ENCODE measurements at regions not wholly inside any gene's neighbourhood (a gene's known extent, or its start where the extent isn't known, plus 50 kb on each side); places are given as distances from the start of the nearest gene placed in this dataset.
"Not testable (repeated sequence)": the region's sequence is repeated elsewhere in the genome, so short reads cannot be mapped to it uniquely, and the experiment has no call there.

DNA sequence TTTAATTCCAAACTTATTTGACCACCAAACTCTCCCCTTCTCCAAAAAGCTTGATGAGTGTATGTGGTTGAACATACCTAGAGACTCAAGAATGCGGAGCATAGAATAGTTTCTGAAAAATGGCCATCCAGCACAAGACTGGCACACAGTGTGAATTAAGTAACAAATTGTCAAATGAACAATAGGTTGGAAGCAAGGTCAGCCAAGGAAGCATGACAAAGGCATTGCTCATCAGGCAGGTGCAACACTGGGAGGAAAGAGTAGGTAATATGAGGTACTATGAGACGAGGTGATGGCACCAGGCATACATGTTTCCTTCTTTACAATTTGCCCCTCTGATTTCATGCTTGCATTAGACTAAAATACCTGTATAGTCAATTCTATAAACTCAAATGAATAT is 73.7 kb downstream of the DKK1 start:
- H3K4me3 ChIP-seq (ENCODE audit: low read depth, low read length) = no peak overlapping the region
- DNase-seq (ENCODE audit: low read depth) = no peak
- TF ChIP-seq, protein P1, sequence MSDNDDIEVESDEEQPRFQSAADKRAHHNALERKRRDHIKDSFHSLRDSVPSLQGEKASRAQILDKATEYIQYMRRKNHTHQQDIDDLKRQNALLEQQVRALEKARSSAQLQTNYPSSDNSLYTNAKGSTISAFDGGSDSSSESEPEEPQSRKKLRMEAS (IDR thresholded peaks at IDR 0.05; ENCODE audit: low read depth, low read length) = no peak
- TF ChIP-seq MYC (IDR thresholded peaks at IDR 0.05; ENCODE audit: low read depth, low read length) = no peak
- TF ChIP-seq, protein P2, sequence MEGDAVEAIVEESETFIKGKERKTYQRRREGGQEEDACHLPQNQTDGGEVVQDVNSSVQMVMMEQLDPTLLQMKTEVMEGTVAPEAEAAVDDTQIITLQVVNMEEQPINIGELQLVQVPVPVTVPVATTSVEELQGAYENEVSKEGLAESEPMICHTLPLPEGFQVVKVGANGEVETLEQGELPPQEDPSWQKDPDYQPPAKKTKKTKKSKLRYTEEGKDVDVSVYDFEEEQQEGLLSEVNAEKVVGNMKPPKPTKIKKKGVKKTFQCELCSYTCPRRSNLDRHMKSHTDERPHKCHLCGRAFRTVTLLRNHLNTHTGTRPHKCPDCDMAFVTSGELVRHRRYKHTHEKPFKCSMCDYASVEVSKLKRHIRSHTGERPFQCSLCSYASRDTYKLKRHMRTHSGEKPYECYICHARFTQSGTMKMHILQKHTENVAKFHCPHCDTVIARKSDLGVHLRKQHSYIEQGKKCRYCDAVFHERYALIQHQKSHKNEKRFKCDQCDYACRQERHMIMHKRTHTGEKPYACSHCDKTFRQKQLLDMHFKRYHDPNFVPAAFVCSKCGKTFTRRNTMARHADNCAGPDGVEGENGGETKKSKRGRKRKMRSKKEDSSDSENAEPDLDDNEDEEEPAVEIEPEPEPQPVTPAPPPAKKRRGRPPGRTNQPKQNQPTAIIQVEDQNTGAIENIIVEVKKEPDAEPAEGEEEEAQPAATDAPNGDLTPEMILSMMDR (IDR thresholded peaks at IDR 0.05; ENCODE audit: low read depth, low read length) = no peak
- TF ChIP-seq POLR2A (IDR thresholded peaks at IDR 0.05; ENCODE audit: extremely low read depth, insufficient read length) = no peak

DNA sequence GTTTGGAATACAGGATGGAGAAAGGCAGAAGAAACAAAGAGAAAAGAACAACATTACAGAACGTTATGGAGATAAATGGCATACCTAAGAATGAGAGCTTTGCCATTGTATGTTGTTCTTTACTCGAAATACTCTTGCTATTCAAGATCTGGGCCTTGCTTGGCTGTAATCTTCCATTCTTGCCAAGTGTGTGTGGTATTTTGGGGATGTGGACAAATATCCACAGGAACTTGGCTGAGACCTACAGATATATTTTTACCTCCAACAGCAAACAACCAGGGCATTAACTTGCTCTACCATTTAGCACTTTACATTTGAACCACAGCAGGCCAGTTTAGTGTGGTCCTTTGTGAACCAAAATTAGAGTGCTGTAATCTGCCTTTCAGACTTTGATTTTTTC is 76.3 kb downstream of the DKK1 start:
- H3K4me3 ChIP-seq (ENCODE audit: low read depth, low read length) = no peak overlapping the region
- TF ChIP-seq MYC (IDR thresholded peaks at IDR 0.05; ENCODE audit: low read depth, low read length) = no peak
- TF ChIP-seq, protein P2 (IDR thresholded peaks at IDR 0.05; ENCODE audit: low read depth, low read length) = no peak
- TF ChIP-seq, protein P1 (IDR thresholded peaks at IDR 0.05; ENCODE audit: low read depth, low read length) = no peak
- no peak for TF ChIP-seq POLR2A (IDR thresholded peaks at IDR 0.05; ENCODE audit: extremely low read depth, insufficient read length)
- DNase-seq (ENCODE audit: low read depth) = no peak

DNA sequence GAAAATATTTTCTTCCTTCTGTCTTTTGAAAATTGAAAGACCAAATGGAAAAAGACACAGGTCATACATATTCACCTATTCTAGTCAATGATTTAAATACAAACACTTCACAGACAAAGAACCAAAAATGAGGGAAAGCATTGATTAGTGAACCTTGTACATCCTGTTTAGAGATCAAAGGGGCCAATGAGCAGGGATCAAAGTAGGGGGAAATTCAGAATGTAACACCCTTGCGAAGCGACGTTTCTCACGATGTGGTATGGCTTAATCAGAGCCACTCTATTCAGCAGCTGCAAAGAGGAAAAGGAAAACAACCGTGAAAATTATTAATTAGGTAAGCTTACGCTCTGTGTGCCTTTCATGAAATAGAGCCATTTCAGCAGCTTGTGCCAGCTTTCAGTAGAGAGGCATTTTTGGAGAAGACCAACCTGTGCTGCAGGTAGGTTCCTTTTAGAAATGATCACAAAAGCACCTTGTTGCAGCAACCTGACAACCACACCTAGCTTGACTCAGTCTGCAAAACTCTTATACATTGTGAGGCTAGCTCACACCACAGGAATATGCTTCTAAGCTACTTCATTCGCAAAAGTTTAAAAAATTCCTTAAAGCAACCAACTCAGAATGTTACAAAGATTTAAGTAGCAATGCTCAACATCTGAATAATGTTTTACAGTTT is 78.0 kb downstream of the DKK1 start:
- TF ChIP-seq, protein P2 (IDR thresholded peaks at IDR 0.05; ENCODE audit: low read depth, low read length) = no peak
- TF ChIP-seq POLR2A (IDR thresholded peaks at IDR 0.05; ENCODE audit: extremely low read depth, insufficient read length) (no peak), MYC (IDR thresholded peaks at IDR 0.05; ENCODE audit: low read depth, low read length) (no peak)
- TF ChIP-seq, protein P1 (IDR thresholded peaks at IDR 0.05; ENCODE audit: low read depth, low read length) = no peak

DNA sequence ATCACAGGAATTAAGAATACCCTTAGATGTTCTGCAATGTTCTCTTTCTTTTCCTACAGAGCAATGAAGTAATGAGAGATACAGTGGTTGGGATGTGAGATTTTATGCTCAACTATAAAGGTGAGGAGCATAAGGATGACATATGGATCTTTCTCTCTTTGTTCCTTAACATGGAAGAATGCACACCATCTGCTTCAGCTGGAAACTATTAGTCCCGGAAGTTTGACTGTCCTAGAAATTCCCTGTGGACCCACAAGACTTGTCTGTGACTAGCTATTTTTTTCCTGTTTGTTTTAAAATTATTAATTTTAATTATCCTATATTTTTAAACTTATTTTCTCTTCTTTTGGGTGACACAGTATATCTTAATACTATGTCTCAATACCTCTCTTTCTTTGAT is 80.2 kb downstream of the DKK1 start:
- TF ChIP-seq, protein P2 (IDR thresholded peaks at IDR 0.05; ENCODE audit: low read depth, low read length) = no peak
- TF ChIP-seq, protein P1 (IDR thresholded peaks at IDR 0.05; ENCODE audit: low read depth, low read length) = no peak
- TF ChIP-seq POLR2A (IDR thresholded peaks at IDR 0.05; ENCODE audit: extremely low read depth, insufficient read length) (no peak), MYC (IDR thresholded peaks at IDR 0.05; ENCODE audit: low read depth, low read length) (no peak)
- H3K4me3 ChIP-seq (ENCODE audit: low read depth, low read length) = no peak overlapping the region
- DNase-seq (ENCODE audit: low read depth) = no peak

More for the DNA sequence above, 78.0 kb downstream of the DKK1 start:
- no peak for DNase-seq (ENCODE audit: low read depth)
- no peak overlapping the region for H3K4me3 ChIP-seq (ENCODE audit: low read depth, low read length)

DNA sequence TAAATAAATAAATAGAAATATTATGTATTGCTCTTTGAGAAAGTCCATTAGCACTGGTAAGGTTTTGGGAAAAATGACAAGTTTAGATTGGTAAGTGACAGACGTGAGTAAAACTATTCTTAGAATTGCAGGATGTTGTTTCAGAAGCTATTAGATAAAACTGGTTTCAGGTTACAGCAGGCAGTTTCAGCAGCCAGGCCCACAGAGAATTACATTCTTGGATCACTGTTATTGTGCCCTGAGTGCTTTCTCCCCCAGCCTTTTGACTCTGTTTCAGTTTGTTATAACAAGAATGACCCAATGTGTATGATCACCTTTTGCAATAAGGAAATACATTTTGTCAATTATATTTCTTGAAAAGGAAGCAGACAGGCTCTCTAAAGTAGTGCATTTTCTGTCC is 86.5 kb downstream of the DKK1 start:
- TF ChIP-seq MYC (IDR thresholded peaks at IDR 0.05; ENCODE audit: low read depth, low read length) = no peak
- no peak for DNase-seq (ENCODE audit: low read depth)
- no peak overlapping the region for H3K4me3 ChIP-seq (ENCODE audit: low read depth, low read length)

DNA sequence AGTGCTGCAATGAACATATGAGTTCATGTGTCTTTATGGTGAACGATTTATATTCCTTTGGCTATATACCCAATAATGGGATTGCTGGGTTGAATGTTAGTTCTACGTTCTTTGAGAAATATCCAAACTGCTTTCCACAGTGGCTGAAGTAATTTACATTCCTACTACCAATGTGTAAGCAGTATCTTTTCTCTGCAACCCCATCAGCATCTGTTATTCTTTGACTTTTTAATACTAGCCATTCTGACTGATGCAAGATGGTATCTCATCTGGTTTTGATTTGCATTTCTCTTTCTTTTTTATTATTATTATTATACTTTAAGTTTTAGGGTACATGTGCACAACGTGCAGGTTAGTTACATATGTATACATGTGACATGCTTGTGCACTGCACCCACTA is 89.7 kb downstream of the DKK1 start:
- DNase-seq (ENCODE audit: low read depth) = not testable (repeated sequence)

DNA sequence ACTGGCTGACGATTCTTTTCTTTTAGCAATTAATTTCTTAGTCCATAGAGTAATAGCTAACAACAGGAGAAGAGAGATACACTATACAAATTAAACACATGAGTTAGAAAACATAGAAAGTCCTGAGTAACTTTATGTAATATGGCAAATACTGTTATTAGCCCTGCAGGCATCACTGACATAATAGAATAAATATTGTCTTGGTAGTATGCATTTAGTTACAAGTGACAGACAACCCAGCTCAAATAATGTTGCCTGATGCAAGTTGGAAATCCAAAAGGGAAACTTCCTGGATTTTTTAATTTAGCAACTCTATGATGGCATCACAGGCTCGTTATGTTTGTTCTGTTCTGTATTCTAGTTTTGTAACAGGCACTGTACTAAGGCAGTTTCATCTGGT is 95.1 kb downstream of the DKK1 start:
- H3K4me3 ChIP-seq (ENCODE audit: low read depth, low read length) = no peak overlapping the region
- TF ChIP-seq, protein P2 (IDR thresholded peaks at IDR 0.05; ENCODE audit: low read depth, low read length) = no peak
- TF ChIP-seq, protein P1 (IDR thresholded peaks at IDR 0.05; ENCODE audit: low read depth, low read length) = no peak
- TF ChIP-seq MYC (IDR thresholded peaks at IDR 0.05; ENCODE audit: low read depth, low read length) (no peak), POLR2A (IDR thresholded peaks at IDR 0.05; ENCODE audit: extremely low read depth, insufficient read length) (no peak)
- DNase-seq (ENCODE audit: low read depth) = no peak

More for the DNA sequence above, 89.7 kb downstream of the DKK1 start:
- H3K4me3 ChIP-seq (ENCODE audit: low read depth, low read length) = not testable (repeated sequence)

Measured in NB4 (cell line).